ENCODE measurements at regions not wholly inside any gene's neighbourhood (a gene's known extent, or its start where the extent isn't known, plus 50 kb on each side); places are given as distances from the start of the nearest gene placed in this dataset.
A peak's percentile ranks its signal among the peaks of the same experiment; 100 is the strongest.

GRCh38 chr14:26828741-26829140 lies 230.9 kb upstream of the NOVA1 start:
- Histone ChIP-seq H3K4me1 (ENCODE audit: control insufficient read depth, insufficient read depth, low read length) (no peaks in the 10 kb centered on the region), H3K27me3 (ENCODE audit: control insufficient read depth, insufficient read depth, low read length) (no peaks in the 10 kb centered on the region), H3K27ac (ENCODE audit: low read length) (no peak overlapping the region), H3K9me3 (ENCODE audit: control insufficient read depth, low read depth, low read length) (no peaks in the 10 kb centered on the region), H3K4me3 (ENCODE audit: low read length) (no peak overlapping the region), H3K36me3 (ENCODE audit: control insufficient read depth, insufficient read depth, low read length) (no peaks in the 10 kb centered on the region)
- WGBS (ENCODE audit: insufficient coverage, low lambda C conversion rate) = 90% methylated on average over 4 of the region's 4 CpGs
- DNase-seq = no peak

- DNase-seq = no peak
- Histone ChIP-seq H3K4me1 (ENCODE audit: control insufficient read depth, insufficient read depth, low read length) (peaks cover 5% of the 10 kb centered on the region), H3K4me3 (ENCODE audit: low read length) (no peak overlapping the region), H3K9me3 (ENCODE audit: control insufficient read depth, low read depth, low read length) (no peaks in the 10 kb centered on the region), H3K27me3 (ENCODE audit: control insufficient read depth, insufficient read depth, low read length) (no peaks in the 10 kb centered on the region), H3K36me3 (ENCODE audit: control insufficient read depth, insufficient read depth, low read length) (no peaks in the 10 kb centered on the region), H3K27ac (ENCODE audit: low read length) (no peak overlapping the region)
These were observed 235.9 kb upstream of the NOVA1 start for GRCh38 chr14:26833621-26834176.

GRCh38 chr14:26835979-26836570 lies 238.2 kb upstream of the NOVA1 start:
- no CpG with 5 or more reads among the region's 4 CpGs for WGBS (ENCODE audit: insufficient coverage, low lambda C conversion rate)
- H3K27ac ChIP-seq (ENCODE audit: low read length) = peak overlapping the region; percentile 72

GRCh38 chr14:26839481-26839880 lies 241.6 kb upstream of the NOVA1 start:
- Histone ChIP-seq H3K27ac (ENCODE audit: low read length) (no peak overlapping the region), H3K27me3 (ENCODE audit: control insufficient read depth, insufficient read depth, low read length) (no peaks in the 10 kb centered on the region)
- WGBS (ENCODE audit: insufficient coverage, low lambda C conversion rate) = no CpG with 5 or more reads among the region's 1 CpG

More at GRCh38 chr14:26835979-26836570, 238.2 kb upstream of the NOVA1 start:
- peak in 1 of 2 donors; percentile 53 for DNase-seq
- peaks cover 9% of the 10 kb centered on the region for H3K4me1 ChIP-seq (ENCODE audit: control insufficient read depth, insufficient read depth, low read length)
- no peaks in the 10 kb centered on the region for H3K27me3 ChIP-seq (ENCODE audit: control insufficient read depth, insufficient read depth, low read length)
- no peaks in the 10 kb centered on the region for H3K36me3 ChIP-seq (ENCODE audit: control insufficient read depth, insufficient read depth, low read length)
- no peaks in the 10 kb centered on the region for H3K9me3 ChIP-seq (ENCODE audit: control insufficient read depth, low read depth, low read length)
- H3K4me3 ChIP-seq (ENCODE audit: low read length) = peak overlapping the region; percentile 20

GRCh38 chr14:26841326-26841725 lies 243.5 kb upstream of the NOVA1 start:
- peak in 1 of 2 donors; percentile 19 for DNase-seq
- no peaks in the 10 kb centered on the region for H3K27me3 ChIP-seq (ENCODE audit: control insufficient read depth, insufficient read depth, low read length)
- no peaks in the 10 kb centered on the region for H3K9me3 ChIP-seq (ENCODE audit: control insufficient read depth, low read depth, low read length)
- H3K4me1 ChIP-seq (ENCODE audit: control insufficient read depth, insufficient read depth, low read length) = peaks cover 18% of the 10 kb centered on the region
- 36% methylated on average over 2 of the region's 4 CpGs for WGBS (ENCODE audit: insufficient coverage, low lambda C conversion rate)
- H3K36me3 ChIP-seq (ENCODE audit: control insufficient read depth, insufficient read depth, low read length) = no peaks in the 10 kb centered on the region
- H3K27ac ChIP-seq (ENCODE audit: low read length) = peak overlapping the region; percentile 41
- no peak overlapping the region for H3K4me3 ChIP-seq (ENCODE audit: low read length)

More at GRCh38 chr14:26839481-26839880, 241.6 kb upstream of the NOVA1 start:
- Histone ChIP-seq H3K9me3 (ENCODE audit: control insufficient read depth, low read depth, low read length) (no peaks in the 10 kb centered on the region), H3K36me3 (ENCODE audit: control insufficient read depth, insufficient read depth, low read length) (no peaks in the 10 kb centered on the region), H3K4me1 (ENCODE audit: control insufficient read depth, insufficient read depth, low read length) (peaks cover 16% of the 10 kb centered on the region), H3K4me3 (ENCODE audit: low read length) (no peak overlapping the region)
- DNase-seq = no peak

GRCh38 chr14:26841920-26842741 lies 244.3 kb upstream of the NOVA1 start:
- peak; percentile 71 to 74 for DNase-seq
- no peaks in the 10 kb centered on the region for H3K27me3 ChIP-seq (ENCODE audit: control insufficient read depth, insufficient read depth, low read length)
- H3K4me1 ChIP-seq (ENCODE audit: control insufficient read depth, insufficient read depth, low read length) = peaks cover 18% of the 10 kb centered on the region
- H3K27ac ChIP-seq (ENCODE audit: low read length) = peak overlapping the region; percentile 41
- H3K36me3 ChIP-seq (ENCODE audit: control insufficient read depth, insufficient read depth, low read length) = no peaks in the 10 kb centered on the region
- WGBS (ENCODE audit: insufficient coverage, low lambda C conversion rate) = no CpG with 5 or more reads among the region's 3 CpGs
- no peak overlapping the region for H3K4me3 ChIP-seq (ENCODE audit: low read length)
- H3K9me3 ChIP-seq (ENCODE audit: control insufficient read depth, low read depth, low read length) = no peaks in the 10 kb centered on the region

GRCh38 chr14:26845151-26845818 lies 247.5 kb upstream of the NOVA1 start:
- no peaks in the 10 kb centered on the region for H3K27me3 ChIP-seq (ENCODE audit: control insufficient read depth, insufficient read depth, low read length)
- DNase-seq = peak; percentile 32 to 57
- 52% methylated on average over 3 of the region's 6 CpGs for WGBS (ENCODE audit: insufficient coverage, low lambda C conversion rate)
- H3K9me3 ChIP-seq (ENCODE audit: control insufficient read depth, low read depth, low read length) = no peaks in the 10 kb centered on the region
- H3K4me1 ChIP-seq (ENCODE audit: control insufficient read depth, insufficient read depth, low read length) = peaks cover 16% of the 10 kb centered on the region
- H3K36me3 ChIP-seq (ENCODE audit: control insufficient read depth, insufficient read depth, low read length) = no peaks in the 10 kb centered on the region
- H3K27ac ChIP-seq (ENCODE audit: low read length) = peak overlapping the region; percentile 34
- H3K4me3 ChIP-seq (ENCODE audit: low read length) = peak overlapping the region; percentile 30

GRCh38 chr14:26846388-26846787 lies 248.6 kb upstream of the NOVA1 start:
- Histone ChIP-seq H3K27ac (ENCODE audit: low read length) (peak overlapping the region; percentile 34), H3K4me3 (ENCODE audit: low read length) (peak overlapping the region; percentile 30), H3K4me1 (ENCODE audit: control insufficient read depth, insufficient read depth, low read length) (peaks cover 14% of the 10 kb centered on the region), H3K36me3 (ENCODE audit: control insufficient read depth, insufficient read depth, low read length) (no peaks in the 10 kb centered on the region), H3K27me3 (ENCODE audit: control insufficient read depth, insufficient read depth, low read length) (no peaks in the 10 kb centered on the region), H3K9me3 (ENCODE audit: control insufficient read depth, low read depth, low read length) (no peaks in the 10 kb centered on the region)
- DNase-seq = peak in 1 of 2 donors; percentile 12
- no CpG with 5 or more reads among the region's 2 CpGs for WGBS (ENCODE audit: insufficient coverage, low lambda C conversion rate)

GRCh38 chr14:26849514-26849913 lies 251.7 kb upstream of the NOVA1 start:
- Histone ChIP-seq H3K9me3 (ENCODE audit: control insufficient read depth, low read depth, low read length) (no peaks in the 10 kb centered on the region), H3K4me3 (ENCODE audit: low read length) (no peak overlapping the region), H3K27me3 (ENCODE audit: control insufficient read depth, insufficient read depth, low read length) (no peaks in the 10 kb centered on the region), H3K27ac (ENCODE audit: low read length) (no peak overlapping the region), H3K4me1 (ENCODE audit: control insufficient read depth, insufficient read depth, low read length) (peaks cover 4% of the 10 kb centered on the region), H3K36me3 (ENCODE audit: control insufficient read depth, insufficient read depth, low read length) (no peaks in the 10 kb centered on the region)
- no CpG with 5 or more reads among the region's 4 CpGs for WGBS (ENCODE audit: insufficient coverage, low lambda C conversion rate)
- no peak for DNase-seq

- H3K9me3 ChIP-seq (ENCODE audit: control insufficient read depth, low read depth, low read length) = no peaks in the 10 kb centered on the region
- H3K36me3 ChIP-seq (ENCODE audit: control insufficient read depth, insufficient read depth, low read length) = no peaks in the 10 kb centered on the region
- no peak overlapping the region for H3K27ac ChIP-seq (ENCODE audit: low read length)
- no peak for DNase-seq
- H3K27me3 ChIP-seq (ENCODE audit: control insufficient read depth, insufficient read depth, low read length) = no peaks in the 10 kb centered on the region
- no peak overlapping the region for H3K4me3 ChIP-seq (ENCODE audit: low read length)
- no CpG with 5 or more reads among the region's 6 CpGs for WGBS (ENCODE audit: insufficient coverage, low lambda C conversion rate)
- no peaks in the 10 kb centered on the region for H3K4me1 ChIP-seq (ENCODE audit: control insufficient read depth, insufficient read depth, low read length)
These were observed 254.0 kb upstream of the NOVA1 start for GRCh38 chr14:26851793-26852192.

All from large intestine (tissue), 3 donors.